ENCODE measurements at regions not wholly inside any gene's neighbourhood (a gene's known extent, or its start where the extent isn't known, plus 50 kb on each side); places are given as distances from the start of the nearest gene placed in this dataset.
"Not testable (repeated sequence)": the region's sequence is repeated elsewhere in the genome, so short reads cannot be mapped to it uniquely, and the experiment has no call there.

GRCh38 chr12:102344691-102345090, 135.7 kb downstream of the IGF1 start:
- no peak for DNase-seq (ENCODE audit: low read depth)

- no peak for DNase-seq (ENCODE audit: low read depth)
Observed at GRCh38 chr12:102343361-102344121, 136.8 kb downstream of the IGF1 start.

- no peak for DNase-seq (ENCODE audit: low read depth)
Observed at GRCh38 chr12:102342281-102343006, 137.9 kb downstream of the IGF1 start.

- no peak for DNase-seq (ENCODE audit: low read depth)
Observed at GRCh38 chr12:102334765-102335164, 137.1 kb upstream of the PMCH start.

GRCh38 chr12:102331419-102331818, 133.8 kb upstream of the PMCH start:
- no peak for DNase-seq (ENCODE audit: low read depth)

GRCh38 chr12:102329883-102330282, 132.2 kb upstream of the PMCH start:
- DNase-seq (ENCODE audit: low read depth) = no peak

- no peak for DNase-seq (ENCODE audit: low read depth)
Observed at GRCh38 chr12:102326982-102327381, 129.3 kb upstream of the PMCH start.

GRCh38 chr12:102325108-102325507, 127.5 kb upstream of the PMCH start:
- not testable (repeated sequence) for DNase-seq (ENCODE audit: low read depth)

- no peak for DNase-seq (ENCODE audit: low read depth)
Observed at GRCh38 chr12:102323799-102324198, 126.2 kb upstream of the PMCH start.

- no peak for DNase-seq (ENCODE audit: low read depth)
Observed at GRCh38 chr12:102322254-102322653, 124.6 kb upstream of the PMCH start.

GRCh38 chr12:102321305-102322082, 123.9 kb upstream of the PMCH start:
- DNase-seq (ENCODE audit: low read depth) = no peak

GRCh38 chr12:102317155-102317554, 119.5 kb upstream of the PMCH start:
- no peak for DNase-seq (ENCODE audit: low read depth)

GRCh38 chr12:102316723-102317122, 119.1 kb upstream of the PMCH start:
- DNase-seq (ENCODE audit: low read depth) = no peak

GRCh38 chr12:102314821-102315220, 117.2 kb upstream of the PMCH start:
- DNase-seq (ENCODE audit: low read depth) = no peak

- DNase-seq (ENCODE audit: low read depth) = not testable (repeated sequence)
Observed at GRCh38 chr12:102313116-102313971, 115.7 kb upstream of the PMCH start.

GRCh38 chr12:102305486-102305885, 107.9 kb upstream of the PMCH start:
- DNase-seq (ENCODE audit: low read depth) = no peak

- DNase-seq (ENCODE audit: low read depth) = peak; percentile 8
Observed at GRCh38 chr12:102304667-102305066, 107.0 kb upstream of the PMCH start.

- DNase-seq (ENCODE audit: low read depth) = no peak
Observed at GRCh38 chr12:102302553-102302952, 104.9 kb upstream of the PMCH start.

GRCh38 chr12:102301547-102301946, 103.9 kb upstream of the PMCH start:
- DNase-seq (ENCODE audit: low read depth) = no peak

GRCh38 chr12:102300824-102301461, 103.3 kb upstream of the PMCH start:
- peak; percentile 36 for DNase-seq (ENCODE audit: low read depth)

GRCh38 chr12:102299731-102300130, 102.1 kb upstream of the PMCH start:
- no peak for DNase-seq (ENCODE audit: low read depth)

Data from fibroblast of gingiva (primary cell).